ENCODE measurements at regions not wholly inside any gene's neighbourhood (a gene's known extent, or its start where the extent isn't known, plus 50 kb on each side); places are given as distances from the start of the nearest gene placed in this dataset.

- no peak for TF ChIP-seq POLR2A (IDR thresholded peaks at IDR 0.05; ENCODE audit: low read depth, low read length)
- FAIRE-seq (no peak), DNase-seq (ENCODE audit: insufficient read length, low spot score) (no peak)
These were observed 110.0 kb downstream of the INSIG2 start for GRCh38 chr2:118198268-118198667.

- FAIRE-seq = no peak
- no peak for TF ChIP-seq POLR2A (IDR thresholded peaks at IDR 0.05; ENCODE audit: low read depth, low read length)
- DNase-seq (ENCODE audit: insufficient read length, low spot score) = no peak
These were observed 108.9 kb downstream of the INSIG2 start for GRCh38 chr2:118197011-118197675.

GRCh38 chr2:118190474-118190873 lies 102.2 kb downstream of the INSIG2 start:
- DNase-seq (ENCODE audit: insufficient read length, low spot score) (no peak), FAIRE-seq (no peak)
- TF ChIP-seq POLR2A (IDR thresholded peaks at IDR 0.05; ENCODE audit: low read depth, low read length) = no peak

DNA sequence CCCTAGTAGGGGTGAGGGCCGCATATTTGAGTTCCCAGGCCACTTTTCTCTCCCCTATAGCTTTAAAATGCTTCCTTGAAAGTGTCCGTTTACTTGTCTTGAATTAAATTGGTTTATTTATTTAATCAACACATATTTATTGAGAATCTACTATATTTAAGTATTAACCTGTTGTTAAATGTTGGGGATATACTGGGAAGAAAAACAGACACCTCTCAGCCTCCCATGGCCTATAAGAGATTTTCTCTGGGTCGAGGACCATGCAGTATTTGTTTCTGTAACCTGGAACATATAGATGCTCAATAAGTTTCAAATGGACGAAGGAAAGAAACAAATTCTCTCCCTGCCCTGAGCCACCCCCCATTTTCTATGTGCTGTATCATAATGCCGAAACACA lies 98.6 kb downstream of the INSIG2 start:
- DNase-seq (ENCODE audit: insufficient read length, low spot score) (no peak), FAIRE-seq (no peak)
- no peak for TF ChIP-seq POLR2A (IDR thresholded peaks at IDR 0.05; ENCODE audit: low read depth, low read length)

DNA sequence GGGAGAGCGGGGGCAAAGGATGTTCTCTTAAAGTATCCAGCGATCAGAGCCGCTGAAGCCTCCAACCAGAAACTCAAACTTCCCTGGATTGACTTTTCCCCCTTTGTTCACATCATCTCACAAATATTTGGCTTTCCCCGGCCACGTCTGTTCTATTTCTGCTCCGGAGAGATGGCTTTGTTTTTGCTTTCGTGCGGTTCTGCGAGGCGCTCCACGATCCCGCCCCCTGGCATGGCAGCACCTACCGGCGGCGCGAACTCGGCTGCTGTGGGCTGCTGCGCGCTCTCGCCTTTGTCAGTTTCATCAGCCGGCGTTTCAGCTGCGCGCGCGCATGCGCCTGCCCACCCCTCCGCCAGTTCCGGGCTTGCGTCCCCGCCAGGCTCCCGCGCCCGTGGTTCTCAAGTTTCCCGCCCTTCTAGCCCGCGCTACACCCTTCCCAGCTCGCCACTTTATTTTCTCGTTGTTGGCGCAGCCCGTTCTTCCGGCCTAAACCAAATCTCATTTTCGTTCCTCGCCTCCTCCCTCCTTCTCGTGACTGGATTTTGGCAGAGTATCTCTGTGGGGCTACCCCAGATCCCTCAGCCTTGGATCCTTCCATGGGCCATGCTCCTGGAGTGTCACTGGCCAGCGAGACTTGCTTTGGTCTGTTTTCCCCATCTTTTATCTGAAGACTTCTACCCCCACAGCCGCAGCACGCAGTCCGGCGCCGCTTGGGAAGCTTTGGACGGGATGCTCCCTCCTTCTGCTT lies 98.0 kb downstream of the INSIG2 start:
- peak; percentile 37; the same call in 1 of the 2 replicates for TF ChIP-seq POLR2A (IDR thresholded peaks at IDR 0.05; ENCODE audit: low read depth, low read length)
- DNase-seq (ENCODE audit: insufficient read length, low spot score) (peak; percentile 86), FAIRE-seq (peak; percentile 79)

DNA sequence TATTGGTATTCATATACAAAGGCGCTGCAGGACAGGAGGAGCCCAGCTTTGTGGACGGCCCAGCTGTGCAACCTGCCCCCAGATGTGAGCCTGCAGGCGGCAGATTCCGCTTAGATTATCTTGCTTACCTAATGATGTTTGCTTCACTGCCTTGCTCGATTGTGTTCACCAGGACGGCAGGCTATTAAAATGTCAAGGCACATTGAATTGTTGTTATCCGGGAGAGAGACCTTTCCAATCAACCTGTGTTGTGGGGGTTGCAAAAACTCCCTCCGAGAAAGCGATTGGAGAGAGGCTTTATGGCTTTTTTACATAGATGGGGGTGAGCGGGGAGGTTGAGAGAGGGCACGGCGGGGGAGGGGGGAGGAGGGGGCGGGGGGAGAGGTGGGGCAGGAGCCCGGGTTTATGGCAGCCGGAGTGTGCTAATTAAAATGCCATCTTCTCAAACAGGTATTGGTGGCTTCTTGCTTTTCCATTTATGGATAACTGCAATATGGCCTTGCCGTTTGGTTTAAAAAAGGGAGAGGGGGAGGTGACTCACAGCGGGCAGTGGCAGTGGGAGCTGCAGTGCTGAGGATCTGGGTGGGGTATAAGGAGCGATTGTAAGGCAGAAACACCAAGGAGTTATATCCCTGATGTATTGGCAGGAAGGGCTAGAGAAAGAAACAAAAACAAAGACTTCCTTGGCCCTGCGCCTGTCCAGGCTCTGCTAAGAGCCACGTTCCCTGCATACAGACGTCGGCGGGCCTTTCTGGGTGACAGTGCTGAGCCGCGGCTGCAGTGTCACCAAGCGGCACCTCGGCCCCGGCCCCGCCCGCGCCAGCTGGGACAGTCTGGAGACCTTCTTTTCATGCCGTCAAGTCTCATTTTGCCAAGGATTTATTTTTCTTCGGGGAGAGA lies 97.2 kb downstream of the INSIG2 start:
- FAIRE-seq (no peak), DNase-seq (ENCODE audit: insufficient read length, low spot score) (peak; percentile 31)
- TF ChIP-seq POLR2A (IDR thresholded peaks at IDR 0.05; ENCODE audit: low read depth, low read length) = no peak

- DNase-seq (ENCODE audit: insufficient read length, low spot score) (no peak), FAIRE-seq (no peak)
- TF ChIP-seq POLR2A (IDR thresholded peaks at IDR 0.05; ENCODE audit: low read depth, low read length) = no peak
These were observed 95.1 kb downstream of the INSIG2 start for GRCh38 chr2:118183381-118183780.

DNA sequence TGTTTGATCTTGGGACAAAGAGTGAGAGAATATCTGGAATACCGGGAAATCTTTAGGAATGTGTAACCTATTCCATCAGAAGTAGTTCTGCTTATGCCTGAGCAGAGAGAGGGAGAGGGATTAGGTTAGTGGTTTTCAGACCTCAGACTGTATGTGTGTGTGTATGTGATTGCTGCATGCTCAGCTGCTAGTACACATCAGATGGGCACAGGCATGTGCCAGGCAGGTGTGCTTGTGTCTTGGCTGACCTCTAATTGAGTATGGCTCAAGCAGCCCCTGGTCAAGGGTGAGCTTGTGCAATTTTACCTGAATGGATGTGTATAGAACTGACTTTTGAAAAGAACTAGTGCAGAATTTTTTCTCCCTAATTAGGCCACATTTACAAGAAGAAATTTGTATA lies 91.2 kb downstream of the INSIG2 start:
- TF ChIP-seq POLR2A (IDR thresholded peaks at IDR 0.05; ENCODE audit: low read depth, low read length) = no peak
- FAIRE-seq = no peak
- DNase-seq (ENCODE audit: insufficient read length, low spot score) = no peak

DNA sequence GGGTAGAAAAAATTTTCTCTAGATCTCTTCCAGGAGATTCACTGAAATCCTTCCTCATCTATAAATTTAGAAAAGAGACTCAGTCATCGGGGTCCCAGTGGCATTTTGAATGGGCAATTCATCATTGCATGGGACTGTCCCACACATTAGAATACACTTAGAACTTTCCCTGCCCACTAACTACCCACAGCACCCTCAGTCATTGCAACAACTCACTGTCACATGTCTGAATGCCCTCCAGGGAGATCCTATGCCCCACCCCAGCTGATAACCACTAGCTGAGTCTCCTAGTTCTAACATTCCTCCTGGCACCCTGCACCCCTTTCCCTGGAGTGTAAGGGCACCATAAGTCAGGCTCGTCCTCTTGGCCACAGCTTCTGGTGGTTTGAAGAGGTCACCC lies 89.6 kb downstream of the INSIG2 start:
- peak; percentile 56 for DNase-seq (ENCODE audit: insufficient read length, low spot score)
- TF ChIP-seq POLR2A (IDR thresholded peaks at IDR 0.05; ENCODE audit: low read depth, low read length) = no peak
- peak; percentile 99 for FAIRE-seq

DNA sequence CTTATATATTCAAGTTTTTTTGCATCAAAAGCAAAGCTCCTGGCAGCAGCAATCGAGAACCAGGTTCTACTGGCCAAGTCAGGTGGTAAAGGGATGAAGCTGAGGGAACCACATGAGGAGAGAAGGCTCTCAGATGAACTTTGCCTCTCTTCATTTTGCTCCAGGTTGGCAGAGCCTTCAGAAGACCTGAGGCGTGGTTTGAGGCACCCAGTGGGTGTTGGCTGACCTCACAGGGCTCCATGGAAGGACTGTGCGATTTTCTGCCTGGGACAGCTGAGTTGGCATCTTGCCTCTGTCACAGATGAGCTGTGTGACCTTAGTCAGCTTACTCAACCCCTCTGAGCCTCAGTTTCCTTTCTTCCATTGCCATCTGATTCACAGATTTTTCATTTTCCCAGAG lies 89.0 kb downstream of the INSIG2 start:
- DNase-seq (ENCODE audit: insufficient read length, low spot score) (no peak), FAIRE-seq (peak; percentile 43)
- TF ChIP-seq POLR2A (IDR thresholded peaks at IDR 0.05; ENCODE audit: low read depth, low read length) = no peak

DNA sequence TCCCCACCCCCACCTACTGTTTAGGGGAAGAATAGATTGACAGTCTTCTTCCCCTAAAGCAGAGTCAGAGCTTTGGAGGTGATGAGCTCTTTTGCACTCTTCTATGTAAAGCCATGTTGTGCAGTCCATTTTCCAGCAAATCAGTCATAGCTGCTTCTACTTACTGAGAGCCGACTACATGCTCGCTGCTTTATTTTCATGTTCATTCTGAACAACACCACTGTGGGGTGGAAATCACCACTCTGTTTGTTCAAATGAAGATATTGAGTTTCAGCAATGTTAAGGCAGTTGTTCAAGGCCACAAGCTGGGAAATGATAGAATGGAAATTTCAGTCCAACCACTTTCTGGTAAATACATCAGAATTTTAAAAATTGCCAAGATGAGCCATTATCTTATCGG lies 88.3 kb downstream of the INSIG2 start:
- FAIRE-seq (no peak), DNase-seq (ENCODE audit: insufficient read length, low spot score) (no peak)
- no peak for TF ChIP-seq POLR2A (IDR thresholded peaks at IDR 0.05; ENCODE audit: low read depth, low read length)

- no peak for TF ChIP-seq POLR2A (IDR thresholded peaks at IDR 0.05; ENCODE audit: low read depth, low read length)
- FAIRE-seq = no peak
- no peak for DNase-seq (ENCODE audit: insufficient read length, low spot score)
These were observed 83.3 kb downstream of the INSIG2 start for GRCh38 chr2:118171546-118171945.

DNA sequence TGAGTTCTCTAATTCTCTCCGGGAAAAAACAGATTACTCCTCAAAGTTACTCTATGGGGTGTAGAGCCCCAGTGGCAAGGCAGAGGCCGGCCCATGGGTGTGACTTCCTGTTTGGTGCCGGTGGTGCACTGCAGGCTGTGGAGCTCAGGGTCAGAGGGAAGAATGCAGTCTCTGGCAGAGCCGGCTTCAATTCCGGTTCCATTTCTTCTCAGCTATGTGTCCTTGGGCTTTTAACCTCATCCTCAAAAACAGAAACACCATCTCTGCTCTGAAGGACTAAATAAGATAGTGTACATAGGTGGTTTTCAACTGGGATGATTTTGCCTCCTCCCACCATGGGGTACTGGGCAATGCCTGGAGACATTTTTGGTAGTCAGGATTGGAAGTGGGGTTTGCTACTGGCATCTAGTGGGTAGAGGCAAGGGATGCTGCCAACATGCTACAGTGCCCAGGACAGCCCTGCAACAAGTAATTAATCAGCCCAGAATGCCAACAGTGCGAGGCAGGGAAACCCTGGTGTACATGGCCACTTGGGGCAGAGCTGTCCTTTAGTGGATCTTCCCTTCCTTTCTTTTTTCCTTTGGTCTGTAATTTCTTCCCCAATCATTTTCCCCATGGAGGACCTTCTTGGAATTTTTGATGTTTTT lies 81.2 kb downstream of the INSIG2 start:
- TF ChIP-seq POLR2A (IDR thresholded peaks at IDR 0.05; ENCODE audit: low read depth, low read length) = no peak
- no peak for DNase-seq (ENCODE audit: insufficient read length, low spot score)
- no peak for FAIRE-seq

GRCh38 chr2:118168615-118169014 lies 80.3 kb downstream of the INSIG2 start:
- no peak for DNase-seq (ENCODE audit: insufficient read length, low spot score)
- FAIRE-seq = no peak
- no peak for TF ChIP-seq POLR2A (IDR thresholded peaks at IDR 0.05; ENCODE audit: low read depth, low read length)

All from H54 (cell line).